ENCODE measurements at regions not wholly inside any gene's neighbourhood (a gene's known extent, or its start where the extent isn't known, plus 50 kb on each side); places are given as distances from the start of the nearest gene placed in this dataset.

DNA sequence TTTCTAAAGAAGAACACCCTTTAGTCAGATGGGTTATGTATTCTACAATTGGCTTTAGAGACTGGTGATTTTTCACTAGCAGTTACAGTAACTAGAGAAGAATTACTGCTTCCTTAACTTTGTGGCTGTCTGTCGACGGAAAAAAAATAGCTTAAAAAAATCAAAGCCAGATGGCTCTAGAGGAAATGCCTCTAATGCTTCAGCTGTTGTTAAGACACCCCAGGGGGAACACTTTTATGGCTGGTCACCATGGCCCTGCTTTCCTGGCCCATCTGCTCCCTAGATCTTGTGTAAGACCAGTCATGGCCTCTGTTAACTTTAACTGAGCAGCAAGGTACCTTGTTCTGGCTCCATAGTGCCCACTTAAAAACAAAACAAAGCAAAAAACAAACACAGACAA lies 198.6 kb upstream of the PLSCR5 start:
- no peak overlapping the region for H3K4me3 ChIP-seq (ENCODE audit: low read depth, low read length)
- peak overlapping the region; percentile 70 for H3K27ac ChIP-seq (ENCODE audit: low read depth, low read length)
- H3K9me3 ChIP-seq (ENCODE audit: control insufficient read depth, insufficient read depth, low read length): no peaks in the 10 kb centered on the region
- H3K27me3 ChIP-seq (ENCODE audit: control insufficient read depth, insufficient read depth, low read length): no peaks in the 10 kb centered on the region
- H3K4me1 ChIP-seq (ENCODE audit: control insufficient read depth, insufficient read depth, low read length): no peaks in the 10 kb centered on the region
- WGBS (ENCODE audit: insufficient coverage): 43% methylated on average over 2 of the region's 2 CpGs
- peak in 2 of 6 donors; percentile 21 to 59 for DNase-seq (ENCODE audit: low read depth in 4 of 6, low spot score in 6 of 6)
- H3K36me3 ChIP-seq (ENCODE audit: control insufficient read depth, insufficient read depth, low read length): no peaks in the 10 kb centered on the region

DNA sequence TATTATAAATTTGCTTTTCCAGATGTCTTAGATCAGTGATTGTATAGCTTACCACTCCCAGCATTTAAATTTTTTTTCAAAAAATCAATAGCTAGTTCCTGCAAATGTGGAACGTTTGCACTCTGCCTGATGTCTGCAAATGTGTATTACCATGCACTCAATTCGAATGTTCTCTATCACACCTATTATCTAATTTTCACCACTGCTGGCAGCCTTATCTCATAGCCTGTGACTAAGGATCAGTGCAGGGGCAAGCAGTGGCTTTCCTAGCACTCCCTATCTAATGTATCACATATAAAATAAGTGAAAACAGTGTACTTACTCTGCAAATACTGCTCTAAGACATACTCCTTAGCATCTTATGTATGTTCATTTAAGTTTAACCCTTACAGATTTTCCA lies 196.3 kb upstream of the PLSCR5 start:
- Histone ChIP-seq H3K27me3 (ENCODE audit: control insufficient read depth, insufficient read depth, low read length) (no peaks in the 10 kb centered on the region), H3K4me1 (ENCODE audit: control insufficient read depth, insufficient read depth, low read length) (no peaks in the 10 kb centered on the region), H3K27ac (ENCODE audit: low read depth, low read length) (peak overlapping the region; percentile 70), H3K36me3 (ENCODE audit: control insufficient read depth, insufficient read depth, low read length) (no peaks in the 10 kb centered on the region), H3K4me3 (ENCODE audit: low read depth, low read length) (no peak overlapping the region), H3K9me3 (ENCODE audit: control insufficient read depth, insufficient read depth, low read length) (no peaks in the 10 kb centered on the region)
- no peak for DNase-seq (ENCODE audit: low read depth in 4 of 6, low spot score in 6 of 6)
- 50% methylated on average over 2 of the region's 2 CpGs for WGBS (ENCODE audit: insufficient coverage)

DNA sequence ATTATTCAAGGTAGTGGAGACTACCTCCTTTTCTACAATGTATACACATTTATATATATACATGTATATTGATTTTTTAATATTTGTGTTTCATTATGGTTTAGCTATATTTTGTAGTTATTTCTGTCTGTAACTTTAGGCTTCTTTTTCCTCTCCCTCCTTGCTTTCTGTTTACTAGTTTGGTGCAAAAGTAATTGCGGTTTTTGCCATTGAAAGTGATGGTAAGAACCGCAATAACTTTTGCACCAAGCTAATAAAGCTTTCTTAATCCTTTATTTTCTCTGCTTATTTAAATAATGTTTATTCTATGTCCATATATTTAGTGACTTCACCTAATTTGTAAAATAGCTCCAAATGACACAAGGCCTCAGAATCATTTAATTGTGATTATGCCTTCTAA lies 195.3 kb upstream of the PLSCR5 start:
- no peak overlapping the region for H3K4me3 ChIP-seq (ENCODE audit: low read depth, low read length)
- no CpG with 5 or more reads among the region's 2 CpGs for WGBS (ENCODE audit: insufficient coverage)
- H3K36me3 ChIP-seq (ENCODE audit: control insufficient read depth, insufficient read depth, low read length): no peaks in the 10 kb centered on the region
- H3K9me3 ChIP-seq (ENCODE audit: control insufficient read depth, insufficient read depth, low read length): no peaks in the 10 kb centered on the region
- DNase-seq (ENCODE audit: low read depth in 4 of 6, low spot score in 6 of 6): no peak
- H3K4me1 ChIP-seq (ENCODE audit: control insufficient read depth, insufficient read depth, low read length): no peaks in the 10 kb centered on the region
- H3K27me3 ChIP-seq (ENCODE audit: control insufficient read depth, insufficient read depth, low read length): no peaks in the 10 kb centered on the region
- H3K27ac ChIP-seq (ENCODE audit: low read depth, low read length): no peak overlapping the region

DNA sequence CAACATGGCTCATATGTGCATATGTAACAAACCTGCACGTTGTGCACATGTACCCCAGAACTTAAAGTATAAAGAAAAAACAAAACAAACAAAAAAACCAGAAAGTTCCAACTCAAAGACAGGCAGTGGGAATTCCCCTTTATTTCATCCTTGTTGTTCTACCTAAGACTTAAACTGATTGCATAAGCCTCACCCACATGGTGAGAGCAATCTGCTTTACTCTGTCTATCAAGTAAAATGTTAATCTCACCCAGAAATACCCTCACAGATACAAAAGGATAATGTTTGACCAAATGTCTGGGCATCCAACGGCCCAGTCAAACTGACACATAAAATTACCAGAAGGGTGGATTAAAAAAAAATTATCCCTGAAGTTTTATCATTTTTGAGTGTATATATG lies 190.9 kb upstream of the PLSCR5 start:
- H3K9me3 ChIP-seq (ENCODE audit: control insufficient read depth, insufficient read depth, low read length): no peaks in the 10 kb centered on the region
- H3K4me3 ChIP-seq (ENCODE audit: low read depth, low read length): no peak overlapping the region
- no peaks in the 10 kb centered on the region for H3K4me1 ChIP-seq (ENCODE audit: control insufficient read depth, insufficient read depth, low read length)
- H3K27ac ChIP-seq (ENCODE audit: low read depth, low read length): no peak overlapping the region
- H3K36me3 ChIP-seq (ENCODE audit: control insufficient read depth, insufficient read depth, low read length): no peaks in the 10 kb centered on the region
- no peak for DNase-seq (ENCODE audit: low read depth in 4 of 6, low spot score in 6 of 6)
- no peaks in the 10 kb centered on the region for H3K27me3 ChIP-seq (ENCODE audit: control insufficient read depth, insufficient read depth, low read length)
- no CpG with 5 or more reads among the region's 2 CpGs for WGBS (ENCODE audit: insufficient coverage)

DNA sequence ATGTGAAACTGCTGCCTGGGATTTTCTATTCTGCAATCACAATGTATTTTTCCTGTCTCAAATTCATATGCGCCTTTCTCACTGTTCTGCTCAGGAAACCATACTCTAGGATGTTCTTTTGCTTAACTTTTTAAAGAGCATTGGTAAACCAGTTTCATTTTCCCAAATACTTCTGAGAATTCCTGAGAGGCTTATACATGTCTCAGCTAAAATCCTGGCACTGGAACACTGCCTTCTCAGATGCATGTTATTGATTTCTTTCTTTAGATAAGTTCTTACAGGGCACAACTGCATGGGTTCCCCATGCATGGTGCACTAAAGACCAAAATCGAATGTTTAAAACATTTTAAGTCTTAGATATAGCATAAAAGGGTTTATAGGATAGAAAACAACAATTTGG lies 178.3 kb upstream of the PLSCR5 start:
- no peak for DNase-seq (ENCODE audit: low read depth in 4 of 6, low spot score in 6 of 6)
- 100% methylated on average over 1 of the region's 2 CpGs for WGBS (ENCODE audit: insufficient coverage)
- no peaks in the 10 kb centered on the region for H3K9me3 ChIP-seq (ENCODE audit: control insufficient read depth, insufficient read depth, low read length)
- H3K4me1 ChIP-seq (ENCODE audit: control insufficient read depth, insufficient read depth, low read length): no peaks in the 10 kb centered on the region
- H3K27me3 ChIP-seq (ENCODE audit: control insufficient read depth, insufficient read depth, low read length): no peaks in the 10 kb centered on the region
- no peak overlapping the region for H3K4me3 ChIP-seq (ENCODE audit: low read depth, low read length)
- H3K36me3 ChIP-seq (ENCODE audit: control insufficient read depth, insufficient read depth, low read length): no peaks in the 10 kb centered on the region
- H3K27ac ChIP-seq (ENCODE audit: low read depth, low read length): peak overlapping the region; percentile 27

DNA sequence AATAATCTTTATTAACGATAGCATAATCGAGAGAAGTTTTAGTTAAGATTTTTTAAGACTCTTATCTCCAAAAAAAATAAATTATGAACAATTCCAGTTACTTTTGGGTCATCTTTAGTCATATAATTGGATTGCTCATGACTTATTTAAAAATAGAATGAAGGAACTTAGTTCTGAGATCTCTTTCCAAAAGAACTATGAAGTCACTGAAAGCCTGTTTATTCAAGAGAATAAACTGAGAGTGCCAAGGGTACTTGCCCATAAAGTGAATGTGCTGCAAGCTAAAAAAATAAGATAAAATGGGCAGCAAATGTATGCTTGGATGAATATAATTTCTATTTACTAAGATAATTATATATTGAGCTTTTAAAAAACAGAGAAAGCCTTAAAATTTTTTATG lies 176.5 kb upstream of the PLSCR5 start:
- H3K4me1 ChIP-seq (ENCODE audit: control insufficient read depth, insufficient read depth, low read length): no peaks in the 10 kb centered on the region
- DNase-seq (ENCODE audit: low read depth in 4 of 6, low spot score in 6 of 6): no peak
- no peak overlapping the region for H3K4me3 ChIP-seq (ENCODE audit: low read depth, low read length)
- peak overlapping the region; percentile 26 for H3K27ac ChIP-seq (ENCODE audit: low read depth, low read length)
- no peaks in the 10 kb centered on the region for H3K9me3 ChIP-seq (ENCODE audit: control insufficient read depth, insufficient read depth, low read length)
- H3K36me3 ChIP-seq (ENCODE audit: control insufficient read depth, insufficient read depth, low read length): no peaks in the 10 kb centered on the region
- no CpG with 5 or more reads among the region's 2 CpGs for WGBS (ENCODE audit: insufficient coverage)
- H3K27me3 ChIP-seq (ENCODE audit: control insufficient read depth, insufficient read depth, low read length): no peaks in the 10 kb centered on the region

DNA sequence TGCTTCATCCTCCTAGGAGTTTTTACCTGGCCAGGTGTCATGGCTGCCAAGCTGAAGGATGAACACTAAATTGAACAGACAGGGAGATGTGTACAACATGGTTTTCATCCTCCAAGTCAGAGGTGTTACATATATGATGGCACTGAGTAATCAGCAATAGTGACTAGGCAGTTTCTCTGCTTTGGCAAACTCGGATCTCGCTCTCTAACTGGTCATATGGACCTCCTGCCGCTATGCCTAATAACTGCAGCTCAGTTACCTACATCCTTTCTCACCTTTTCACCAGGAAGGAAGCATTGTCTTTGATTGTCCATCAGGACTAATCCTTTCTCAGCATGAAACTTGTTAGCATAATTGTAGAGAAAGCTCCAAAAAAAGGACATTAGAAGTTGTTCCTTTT lies 175.9 kb upstream of the PLSCR5 start:
- Histone ChIP-seq H3K4me1 (ENCODE audit: control insufficient read depth, insufficient read depth, low read length) (no peaks in the 10 kb centered on the region), H3K9me3 (ENCODE audit: control insufficient read depth, insufficient read depth, low read length) (no peaks in the 10 kb centered on the region), H3K36me3 (ENCODE audit: control insufficient read depth, insufficient read depth, low read length) (no peaks in the 10 kb centered on the region), H3K27me3 (ENCODE audit: control insufficient read depth, insufficient read depth, low read length) (no peaks in the 10 kb centered on the region), H3K27ac (ENCODE audit: low read depth, low read length) (peak overlapping the region; percentile 26), H3K4me3 (ENCODE audit: low read depth, low read length) (no peak overlapping the region)
- 40% methylated on average over 1 of the region's 3 CpGs for WGBS (ENCODE audit: insufficient coverage)
- DNase-seq (ENCODE audit: low read depth in 4 of 6, low spot score in 6 of 6): no peak

DNA sequence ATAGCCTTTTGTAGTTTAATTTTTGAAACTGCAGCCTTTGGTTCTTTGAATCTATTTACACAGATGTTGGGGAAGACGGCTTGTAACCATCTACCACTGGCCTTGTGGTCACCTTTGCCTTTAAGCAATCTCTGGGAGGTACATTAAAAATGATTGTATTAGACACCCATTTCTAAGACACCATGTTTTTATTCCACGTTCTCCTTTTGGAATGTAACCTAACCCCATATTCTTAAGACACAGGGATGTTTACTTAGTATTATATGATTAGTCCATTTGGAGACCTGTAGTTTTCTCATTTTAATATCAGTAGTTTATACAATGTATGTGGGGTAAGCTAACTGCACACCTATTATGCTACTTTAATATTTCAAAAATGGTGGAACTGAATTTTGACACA lies 175.1 kb upstream of the PLSCR5 start:
- no peak overlapping the region for H3K27ac ChIP-seq (ENCODE audit: low read depth, low read length)

DNA sequence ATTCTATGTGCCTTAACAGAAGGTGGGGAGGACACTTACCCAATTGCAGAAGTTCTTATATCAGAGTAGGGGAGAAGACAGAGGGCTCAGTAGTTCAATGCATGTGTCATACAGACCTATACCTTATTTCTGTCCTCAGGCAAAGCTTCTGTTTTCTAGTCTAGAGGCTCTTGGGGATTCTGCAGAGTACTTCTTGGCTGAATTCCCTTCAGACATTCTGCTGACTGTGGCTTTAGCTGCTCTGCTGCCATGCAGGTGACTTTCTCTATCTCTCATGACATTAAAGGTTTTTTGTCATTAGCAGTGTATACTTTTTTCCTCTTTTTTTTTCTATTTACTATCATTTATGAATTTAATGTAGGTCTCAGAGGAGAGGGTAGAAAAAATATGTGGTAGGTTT lies 172.8 kb upstream of the PLSCR5 start:
- no peaks in the 10 kb centered on the region for H3K4me1 ChIP-seq (ENCODE audit: control insufficient read depth, insufficient read depth, low read length)
- no peak overlapping the region for H3K27ac ChIP-seq (ENCODE audit: low read depth, low read length)
- DNase-seq (ENCODE audit: low read depth in 4 of 6, low spot score in 6 of 6): no peak

More for the DNA sequence above, 175.1 kb upstream of the PLSCR5 start:
- H3K9me3 ChIP-seq (ENCODE audit: control insufficient read depth, insufficient read depth, low read length): no peaks in the 10 kb centered on the region
- no CpG with 5 or more reads among the region's 2 CpGs for WGBS (ENCODE audit: insufficient coverage)
- no peaks in the 10 kb centered on the region for H3K27me3 ChIP-seq (ENCODE audit: control insufficient read depth, insufficient read depth, low read length)
- no peak overlapping the region for H3K4me3 ChIP-seq (ENCODE audit: low read depth, low read length)
- no peaks in the 10 kb centered on the region for H3K36me3 ChIP-seq (ENCODE audit: control insufficient read depth, insufficient read depth, low read length)
- DNase-seq (ENCODE audit: low read depth in 4 of 6, low spot score in 6 of 6): no peak
- H3K4me1 ChIP-seq (ENCODE audit: control insufficient read depth, insufficient read depth, low read length): no peaks in the 10 kb centered on the region

DNA sequence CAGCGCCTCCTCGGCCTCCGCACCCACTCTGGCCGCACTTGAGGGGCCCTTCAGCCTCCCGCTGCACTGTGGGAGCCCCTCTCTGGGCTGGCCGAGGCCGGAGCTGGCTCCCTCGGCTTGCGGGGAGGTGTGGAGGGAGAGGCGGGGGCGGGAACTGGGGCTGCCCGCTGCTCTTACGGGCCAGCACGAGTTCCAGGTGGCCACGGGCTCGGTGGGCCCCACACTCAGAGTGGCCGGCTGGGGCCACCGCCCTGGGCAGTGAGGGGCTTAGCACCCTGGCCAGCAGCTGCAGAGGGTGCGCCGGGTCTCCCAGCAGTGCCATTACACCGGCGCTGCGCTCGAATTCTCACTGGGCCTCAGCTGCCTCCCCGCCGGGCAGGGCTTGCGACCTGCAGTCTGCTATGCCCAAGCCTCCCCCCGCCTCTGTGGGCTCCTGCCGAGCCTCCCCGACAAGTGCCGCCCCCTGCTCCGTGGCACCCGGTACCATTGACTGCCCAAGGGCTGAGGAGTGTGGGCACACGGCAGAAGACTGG lies 167.1 kb upstream of the PLSCR5 start:
- DNase-seq (ENCODE audit: low read depth in 4 of 6, low spot score in 6 of 6): no peak
- 96% methylated on average over 34 of the region's 34 CpGs for WGBS (ENCODE audit: insufficient coverage)
- H3K4me3 ChIP-seq (ENCODE audit: low read depth, low read length): no peak overlapping the region

More for the DNA sequence above, 172.8 kb upstream of the PLSCR5 start:
- H3K27me3 ChIP-seq (ENCODE audit: control insufficient read depth, insufficient read depth, low read length): no peaks in the 10 kb centered on the region
- H3K36me3 ChIP-seq (ENCODE audit: control insufficient read depth, insufficient read depth, low read length): no peaks in the 10 kb centered on the region
- H3K9me3 ChIP-seq (ENCODE audit: control insufficient read depth, insufficient read depth, low read length): no peaks in the 10 kb centered on the region
- H3K4me3 ChIP-seq (ENCODE audit: low read depth, low read length): no peak overlapping the region

More for the DNA sequence above, 167.1 kb upstream of the PLSCR5 start:
- Histone ChIP-seq H3K27me3 (ENCODE audit: control insufficient read depth, insufficient read depth, low read length) (no peaks in the 10 kb centered on the region), H3K36me3 (ENCODE audit: control insufficient read depth, insufficient read depth, low read length) (no peaks in the 10 kb centered on the region), H3K9me3 (ENCODE audit: control insufficient read depth, insufficient read depth, low read length) (no peaks in the 10 kb centered on the region), H3K27ac (ENCODE audit: low read depth, low read length) (no peak overlapping the region), H3K4me1 (ENCODE audit: control insufficient read depth, insufficient read depth, low read length) (no peaks in the 10 kb centered on the region)

All from spinal cord (tissue), 9 donors.